Suprapubic skin (tissue), 4 donors: ENCODE measurements at regions not wholly inside any gene's neighbourhood (a gene's known extent, or its start where the extent isn't known, plus 50 kb on each side); places are given as distances from the start of the nearest gene placed in this dataset.

Source experiments
- DNase-seq, 2 donors: peaks; one replicate each; pipeline ENCODE4 v3.0.0-alpha.2; 2019; ENCODE audit warnings: low spot score in 2 of 2
- H3K27ac ChIP-seq: fragments of 200-600 bp; sonication (generic); one replicate; pipeline ENCODE4 v1.5.1; 2019
- H3K27me3 ChIP-seq: fragments of 200-600 bp; sonication (generic); one replicate; pipeline ENCODE4 v1.5.1; 2019
- H3K36me3 ChIP-seq: fragments of 200-600 bp; sonication (generic); one replicate; pipeline ENCODE4 v1.5.1; 2019
- H3K4me1 ChIP-seq: fragments of 200-600 bp; sonication (generic); one replicate; pipeline ENCODE4 v1.5.1; 2019
- H3K4me3 ChIP-seq: fragments of 200-600 bp; sonication (generic); one replicate; pipeline ENCODE4 v1.5.1; 2019; ENCODE audit warnings: mild to moderate bottlenecking
- H3K9me3 ChIP-seq: fragments of 200-600 bp; sonication (generic); one replicate; pipeline ENCODE4 v1.5.1; 2019
- EP300 ChIP-seq: sonication (generic); formaldehyde crosslinking; IDR thresholded peaks from one replicate; pipeline ENCODE4 v1.6.1; 2017; ENCODE audit warnings: antibody characterized with exemption
- POLR2A ChIP-seq, 2 donors: fragments of 450-650 bp; IDR thresholded peaks; one replicate each; pipeline ENCODE4 v1.6.1; 2017; ENCODE audit warnings: antibody characterized with exemption in 2 of 2, mild to moderate bottlenecking in 2 of 2, moderate library complexity in 2 of 2
- POLR2AphosphoS5 ChIP-seq, 3 donors: sonication (generic); formaldehyde crosslinking; IDR thresholded peaks; one replicate each; pipeline ENCODE4 v1.6.1; 2017; ENCODE audit warnings: antibody characterized with exemption in 3 of 3
- WGBS: methylation state at CpG from one replicate; pipeline ENCODE4 v1.1.5; 2018; 5-methylcytosine and 5-hydroxymethylcytosine counted together
- TF ChIP-seq, protein P1 (sequence below), 2 donors: fragments of 200-600 bp in 1 of 2; fragments of 450-650 bp in 1 of 2; sonication (generic) in 1 of 2; IDR thresholded peaks; one replicate each; pipeline ENCODE4 v1.5.1; 2016 to 2019; ENCODE audit warnings: antibody characterized with exemption in 2 of 2, mild to moderate bottlenecking in 1 of 2, moderate library complexity in 1 of 2

DNA sequence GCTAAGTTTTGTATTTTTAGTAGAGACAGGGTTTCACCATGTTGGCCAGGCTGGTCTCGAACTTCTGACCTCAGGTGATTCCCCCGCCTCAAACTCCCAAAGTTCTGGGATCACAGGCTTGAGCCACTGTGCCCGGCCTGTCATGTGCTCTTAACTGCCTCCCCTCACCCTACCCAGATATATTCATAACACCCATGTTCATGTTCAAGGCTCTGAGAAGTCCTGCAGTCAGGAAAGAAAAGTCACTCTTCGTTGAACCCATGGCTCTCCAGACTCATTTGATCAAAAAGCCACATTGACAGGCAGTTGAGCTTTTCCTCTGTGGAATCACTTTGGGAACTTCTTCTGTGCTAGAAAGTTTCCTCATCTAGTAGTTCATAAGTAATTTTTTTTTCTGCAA lies 545.5 kb upstream of the TBX3 start:
- Histone ChIP-seq H3K27ac (no peak overlapping the region), H3K27me3 (peaks cover 7% of the 10 kb centered on the region), H3K36me3 (no peaks in the 10 kb centered on the region), H3K9me3 (no peaks in the 10 kb centered on the region), H3K4me3 (no peak overlapping the region), H3K4me1 (no peaks in the 10 kb centered on the region)
- TF ChIP-seq, protein P1, sequence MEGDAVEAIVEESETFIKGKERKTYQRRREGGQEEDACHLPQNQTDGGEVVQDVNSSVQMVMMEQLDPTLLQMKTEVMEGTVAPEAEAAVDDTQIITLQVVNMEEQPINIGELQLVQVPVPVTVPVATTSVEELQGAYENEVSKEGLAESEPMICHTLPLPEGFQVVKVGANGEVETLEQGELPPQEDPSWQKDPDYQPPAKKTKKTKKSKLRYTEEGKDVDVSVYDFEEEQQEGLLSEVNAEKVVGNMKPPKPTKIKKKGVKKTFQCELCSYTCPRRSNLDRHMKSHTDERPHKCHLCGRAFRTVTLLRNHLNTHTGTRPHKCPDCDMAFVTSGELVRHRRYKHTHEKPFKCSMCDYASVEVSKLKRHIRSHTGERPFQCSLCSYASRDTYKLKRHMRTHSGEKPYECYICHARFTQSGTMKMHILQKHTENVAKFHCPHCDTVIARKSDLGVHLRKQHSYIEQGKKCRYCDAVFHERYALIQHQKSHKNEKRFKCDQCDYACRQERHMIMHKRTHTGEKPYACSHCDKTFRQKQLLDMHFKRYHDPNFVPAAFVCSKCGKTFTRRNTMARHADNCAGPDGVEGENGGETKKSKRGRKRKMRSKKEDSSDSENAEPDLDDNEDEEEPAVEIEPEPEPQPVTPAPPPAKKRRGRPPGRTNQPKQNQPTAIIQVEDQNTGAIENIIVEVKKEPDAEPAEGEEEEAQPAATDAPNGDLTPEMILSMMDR (IDR thresholded peaks at IDR 0.05), result no peak
- TF ChIP-seq POLR2AphosphoS5 (IDR thresholded peaks at IDR 0.05) (no peak), EP300 (no peak), POLR2A (IDR thresholded peaks at IDR 0.05) (no peak)
- 93% methylated on average over 4 of the region's 4 CpGs for WGBS
- DNase-seq, result no peak

DNA sequence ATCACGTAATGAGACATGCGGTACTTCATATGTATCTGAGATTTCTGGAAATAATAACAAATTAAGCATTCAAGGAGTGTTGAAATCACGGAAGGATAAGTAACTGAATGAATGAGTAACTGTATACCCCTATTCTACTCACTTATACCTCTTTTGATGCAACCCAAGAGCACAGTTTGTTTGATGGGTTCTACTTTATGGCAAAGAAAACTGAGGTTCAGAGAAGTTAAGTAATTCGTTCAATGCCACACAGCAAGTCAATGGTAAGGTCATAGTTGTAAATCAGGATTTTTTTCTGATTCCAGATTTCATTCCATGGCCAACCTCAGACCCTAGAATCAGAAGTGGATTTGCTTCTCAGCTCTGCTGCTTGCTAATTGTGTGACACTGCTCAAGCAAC lies 544.5 kb upstream of the TBX3 start:
- H3K4me3 ChIP-seq, result no peak overlapping the region
- no peaks in the 10 kb centered on the region for H3K36me3 ChIP-seq
- TF ChIP-seq, protein P1 (IDR thresholded peaks at IDR 0.05), result no peak
- TF ChIP-seq EP300 (no peak), POLR2AphosphoS5 (IDR thresholded peaks at IDR 0.05) (no peak), POLR2A (IDR thresholded peaks at IDR 0.05) (no peak)
- H3K27me3 ChIP-seq, result peaks cover 7% of the 10 kb centered on the region
- no peaks in the 10 kb centered on the region for H3K4me1 ChIP-seq
- WGBS, result 94% methylated on average over 4 of the region's 4 CpGs
- no peak for DNase-seq
- no peak overlapping the region for H3K27ac ChIP-seq
- H3K9me3 ChIP-seq, result no peaks in the 10 kb centered on the region

DNA sequence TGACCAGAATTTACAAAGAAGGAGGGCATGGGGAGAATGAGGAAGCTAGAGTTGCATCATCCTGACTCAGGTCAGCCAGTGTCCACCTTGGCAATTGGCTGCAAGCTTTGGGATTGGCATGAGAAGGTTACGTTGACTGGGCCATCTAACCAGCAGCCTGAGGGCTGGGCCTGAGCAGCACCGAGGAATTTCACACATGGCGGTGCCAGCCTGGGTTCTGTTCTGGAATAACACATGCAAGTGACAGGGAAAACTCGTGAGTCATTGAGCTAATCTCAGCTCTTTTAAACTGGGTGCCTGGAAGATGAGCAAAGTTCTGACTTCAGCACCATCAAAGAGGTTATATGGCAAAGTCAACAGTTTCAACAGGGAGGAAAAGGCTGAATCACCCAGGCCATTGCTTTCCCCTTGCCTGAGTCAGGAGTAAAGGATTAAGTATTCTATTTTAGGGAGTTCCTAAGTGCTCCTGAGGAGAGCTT lies 543.2 kb upstream of the TBX3 start:
- WGBS, result 47% methylated on average over 4 of the region's 4 CpGs
- no peak overlapping the region for H3K4me3 ChIP-seq
- no peak overlapping the region for H3K27ac ChIP-seq
- H3K27me3 ChIP-seq, result peaks cover 7% of the 10 kb centered on the region
- DNase-seq, result no peak
- no peak for TF ChIP-seq POLR2AphosphoS5 (IDR thresholded peaks at IDR 0.05)
- TF ChIP-seq, protein P1 (IDR thresholded peaks at IDR 0.05), result no peak
- TF ChIP-seq EP300, result no peak
- no peak for TF ChIP-seq POLR2A (IDR thresholded peaks at IDR 0.05)
- no peaks in the 10 kb centered on the region for H3K4me1 ChIP-seq
- no peaks in the 10 kb centered on the region for H3K9me3 ChIP-seq
- no peaks in the 10 kb centered on the region for H3K36me3 ChIP-seq

DNA sequence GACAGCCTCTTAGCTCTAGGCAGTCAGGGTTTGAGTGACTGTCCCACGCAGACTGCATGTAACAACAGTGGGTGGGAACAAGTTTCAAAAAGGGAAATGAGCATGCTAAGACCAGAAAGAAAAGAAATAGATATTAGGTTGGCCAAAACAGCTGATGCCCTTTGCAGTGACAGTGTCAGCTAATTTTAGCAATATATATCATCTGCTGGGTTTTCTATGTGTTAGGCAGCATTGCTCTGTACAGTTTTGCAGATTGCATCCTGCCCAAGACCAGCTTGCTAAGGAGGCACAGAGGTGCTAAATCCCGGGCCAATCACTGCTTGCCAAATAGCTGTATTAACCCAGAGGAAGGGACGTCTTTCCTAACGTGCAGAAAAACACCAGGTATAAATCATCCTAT lies 541.9 kb upstream of the TBX3 start:
- TF ChIP-seq POLR2AphosphoS5 (IDR thresholded peaks at IDR 0.05), result no peak
- TF ChIP-seq POLR2A (IDR thresholded peaks at IDR 0.05), result no peak
- no peak for TF ChIP-seq EP300
- TF ChIP-seq, protein P1 (IDR thresholded peaks at IDR 0.05), result no peak
- Histone ChIP-seq H3K9me3 (no peaks in the 10 kb centered on the region), H3K27me3 (peaks cover 6% of the 10 kb centered on the region), H3K4me1 (no peaks in the 10 kb centered on the region), H3K27ac (no peak overlapping the region), H3K36me3 (no peaks in the 10 kb centered on the region), H3K4me3 (no peak overlapping the region)
- 44% methylated on average over 4 of the region's 4 CpGs for WGBS
- DNase-seq, result no peak

DNA sequence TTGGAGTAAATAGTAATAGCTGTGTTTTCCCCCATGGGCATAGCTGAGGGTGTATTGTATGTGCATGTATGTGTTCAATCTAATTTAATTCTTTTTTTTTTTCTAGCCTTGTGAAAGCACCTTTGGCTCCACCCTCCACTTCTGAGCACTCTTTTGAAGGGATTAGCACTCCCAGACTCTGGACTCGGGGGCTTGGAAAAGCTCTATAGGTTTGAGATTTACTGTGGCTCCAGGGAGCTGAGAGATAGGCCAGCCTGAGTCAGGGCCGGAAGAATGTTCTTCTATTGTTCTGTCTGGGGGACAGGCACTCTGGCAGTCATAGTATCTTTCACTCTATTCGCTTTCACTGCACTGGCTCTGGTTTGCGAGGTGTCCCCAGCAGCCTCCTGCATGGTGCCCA lies 540.0 kb upstream of the TBX3 start:
- 84% methylated on average over 4 of the region's 4 CpGs for WGBS
- TF ChIP-seq EP300 (no peak), POLR2A (IDR thresholded peaks at IDR 0.05) (no peak), POLR2AphosphoS5 (IDR thresholded peaks at IDR 0.05) (no peak)
- TF ChIP-seq, protein P1 (IDR thresholded peaks at IDR 0.05), result no peak
- Histone ChIP-seq H3K27me3 (no peaks in the 10 kb centered on the region), H3K4me1 (no peaks in the 10 kb centered on the region), H3K4me3 (no peak overlapping the region), H3K36me3 (no peaks in the 10 kb centered on the region), H3K9me3 (no peaks in the 10 kb centered on the region), H3K27ac (no peak overlapping the region)
- DNase-seq, result no peak
